ENCODE measurements at regions not wholly inside any gene's neighbourhood (a gene's known extent, or its start where the extent isn't known, plus 50 kb on each side); places are given as distances from the start of the nearest gene placed in this dataset.
"Not testable (repeated sequence)": the region's sequence is repeated elsewhere in the genome, so short reads cannot be mapped to it uniquely, and the experiment has no call there.

GRCh38 chr15:95075792-95076677 is 844.7 kb downstream of the MCTP2 start:
- Mint-ChIP-seq H3K27me3 (no peaks in the 10 kb centered on the region), H3K4me3 (no peak overlapping the region), H3K36me3 (no peaks in the 10 kb centered on the region), H3K4me1 (no peaks in the 10 kb centered on the region), H3K9me3 (no peaks in the 10 kb centered on the region), H3K27ac (no peak overlapping the region)
- DNase-seq (no peak), ATAC-seq (ENCODE audit: low read depth) (no peak)
- POLR2A ChIA-PET, result no interaction called here

GRCh38 chr15:95076678-95076990 is 845.3 kb downstream of the MCTP2 start:
- DNase-seq (no peak), ATAC-seq (ENCODE audit: low read depth) (no peak)
- no peak overlapping the region for H3K4me3 Mint-ChIP-seq
- H3K36me3 Mint-ChIP-seq, result no peaks in the 10 kb centered on the region
- POLR2A ChIA-PET, result no interaction called here
- H3K4me1 Mint-ChIP-seq, result no peaks in the 10 kb centered on the region
- no peak overlapping the region for H3K27ac Mint-ChIP-seq
- no peaks in the 10 kb centered on the region for H3K9me3 Mint-ChIP-seq
- H3K27me3 Mint-ChIP-seq, result no peaks in the 10 kb centered on the region

GRCh38 chr15:95078003-95078402 is 846.6 kb downstream of the MCTP2 start:
- Mint-ChIP-seq H3K4me1 (no peaks in the 10 kb centered on the region), H3K36me3 (no peaks in the 10 kb centered on the region), H3K27me3 (no peaks in the 10 kb centered on the region), H3K4me3 (no peak overlapping the region), H3K27ac (no peak overlapping the region), H3K9me3 (no peaks in the 10 kb centered on the region)
- POLR2A ChIA-PET, result no interaction called here
- no peak for DNase-seq
- ATAC-seq (ENCODE audit: low read depth), result no peak

- POLR2A ChIA-PET; H3K9me3 Mint-ChIP-seq; ATAC-seq (ENCODE audit: low read depth); H3K4me1 Mint-ChIP-seq; H3K27ac Mint-ChIP-seq; DNase-seq; H3K27me3 Mint-ChIP-seq; H3K4me3 Mint-ChIP-seq; H3K36me3 Mint-ChIP-seq: not testable (repeated sequence)
These were observed 848.9 kb downstream of the MCTP2 start for GRCh38 chr15:95080228-95080627.

GRCh38 chr15:95085056-95085455 is 853.7 kb downstream of the MCTP2 start:
- DNase-seq (no peak), ATAC-seq (ENCODE audit: low read depth) (no peak)
- H3K4me1 Mint-ChIP-seq, result no peaks in the 10 kb centered on the region
- H3K27me3 Mint-ChIP-seq, result peaks cover 2% of the 10 kb centered on the region
- no peak overlapping the region for H3K4me3 Mint-ChIP-seq
- POLR2A ChIA-PET, result no interaction called here
- no peak overlapping the region for H3K27ac Mint-ChIP-seq
- H3K36me3 Mint-ChIP-seq, result no peaks in the 10 kb centered on the region
- no peaks in the 10 kb centered on the region for H3K9me3 Mint-ChIP-seq

GRCh38 chr15:95086531-95087252 is 855.3 kb downstream of the MCTP2 start:
- Mint-ChIP-seq H3K9me3 (no peaks in the 10 kb centered on the region), H3K4me3 (no peak overlapping the region), H3K4me1 (no peaks in the 10 kb centered on the region), H3K27ac (no peak overlapping the region), H3K27me3 (peaks cover 2% of the 10 kb centered on the region), H3K36me3 (no peaks in the 10 kb centered on the region)
- ATAC-seq (ENCODE audit: low read depth) (no peak), DNase-seq (no peak)
- POLR2A ChIA-PET, result no interaction called here

- POLR2A ChIA-PET, result no interaction called here
- Mint-ChIP-seq H3K4me1 (no peaks in the 10 kb centered on the region), H3K27ac (no peak overlapping the region), H3K4me3 (no peak overlapping the region), H3K27me3 (peaks cover 2% of the 10 kb centered on the region), H3K9me3 (no peaks in the 10 kb centered on the region), H3K36me3 (no peaks in the 10 kb centered on the region)
- no peak for DNase-seq
- ATAC-seq (ENCODE audit: low read depth), result no peak
These were observed 855.9 kb downstream of the MCTP2 start for GRCh38 chr15:95087253-95087609.

- Mint-ChIP-seq H3K4me3 (no peak overlapping the region), H3K27me3 (peaks cover 2% of the 10 kb centered on the region), H3K4me1 (no peaks in the 10 kb centered on the region), H3K27ac (no peak overlapping the region), H3K36me3 (no peaks in the 10 kb centered on the region), H3K9me3 (no peaks in the 10 kb centered on the region)
- POLR2A ChIA-PET, result no interaction called here
- ATAC-seq (ENCODE audit: low read depth) (no peak), DNase-seq (no peak)
These were observed 860.1 kb downstream of the MCTP2 start for GRCh38 chr15:95091444-95091843.

GRCh38 chr15:95095250-95095649 is 863.9 kb downstream of the MCTP2 start:
- ATAC-seq (ENCODE audit: low read depth) (no peak), DNase-seq (no peak)
- H3K27me3 Mint-ChIP-seq, result no peaks in the 10 kb centered on the region
- no peaks in the 10 kb centered on the region for H3K4me1 Mint-ChIP-seq
- POLR2A ChIA-PET, result no interaction called here
- no peaks in the 10 kb centered on the region for H3K36me3 Mint-ChIP-seq
- H3K9me3 Mint-ChIP-seq, result no peaks in the 10 kb centered on the region
- no peak overlapping the region for H3K27ac Mint-ChIP-seq
- no peak overlapping the region for H3K4me3 Mint-ChIP-seq

GRCh38 chr15:95096651-95097050 is 865.3 kb downstream of the MCTP2 start:
- Mint-ChIP-seq H3K27me3 (no peaks in the 10 kb centered on the region), H3K4me3 (no peak overlapping the region), H3K9me3 (no peaks in the 10 kb centered on the region), H3K36me3 (no peaks in the 10 kb centered on the region), H3K27ac (no peak overlapping the region), H3K4me1 (no peaks in the 10 kb centered on the region)
- no peak for DNase-seq
- POLR2A ChIA-PET, result no interaction called here
- ATAC-seq (ENCODE audit: low read depth), result no peak

GRCh38 chr15:95097361-95097760 is 866.0 kb downstream of the MCTP2 start:
- DNase-seq, result no peak
- Mint-ChIP-seq H3K36me3 (no peaks in the 10 kb centered on the region), H3K9me3 (peaks cover under 1% of the 10 kb centered on the region), H3K4me3 (no peak overlapping the region), H3K4me1 (no peaks in the 10 kb centered on the region), H3K27me3 (no peaks in the 10 kb centered on the region), H3K27ac (no peak overlapping the region)
- no peak for ATAC-seq (ENCODE audit: low read depth)
- POLR2A ChIA-PET, result no interaction called here

- POLR2A ChIA-PET, result no interaction called here
- Mint-ChIP-seq H3K4me1 (no peaks in the 10 kb centered on the region), H3K27ac (no peak overlapping the region), H3K9me3 (peaks cover 3% of the 10 kb centered on the region), H3K27me3 (no peaks in the 10 kb centered on the region), H3K4me3 (no peak overlapping the region), H3K36me3 (no peaks in the 10 kb centered on the region)
- ATAC-seq (ENCODE audit: low read depth) (no peak), DNase-seq (no peak)
These were observed 873.9 kb downstream of the MCTP2 start for GRCh38 chr15:95105229-95105628.

GRCh38 chr15:95106801-95107200 is 875.4 kb downstream of the MCTP2 start:
- H3K27me3 Mint-ChIP-seq, result no peaks in the 10 kb centered on the region

GRCh38 chr15:95108673-95109072 is 877.3 kb downstream of the MCTP2 start:
- Mint-ChIP-seq H3K36me3 (no peaks in the 10 kb centered on the region), H3K4me1 (no peaks in the 10 kb centered on the region), H3K9me3 (peaks cover 2% of the 10 kb centered on the region), H3K27me3 (no peaks in the 10 kb centered on the region), H3K4me3 (no peak overlapping the region), H3K27ac (no peak overlapping the region)
- ATAC-seq (ENCODE audit: low read depth), result no peak
- POLR2A ChIA-PET, result no interaction called here
- no peak for DNase-seq

More at GRCh38 chr15:95106801-95107200, 875.4 kb downstream of the MCTP2 start:
- Mint-ChIP-seq H3K27ac (no peak overlapping the region), H3K4me1 (no peaks in the 10 kb centered on the region), H3K4me3 (no peak overlapping the region), H3K36me3 (no peaks in the 10 kb centered on the region), H3K9me3 (peaks cover 3% of the 10 kb centered on the region)
- POLR2A ChIA-PET, result no interaction called here
- DNase-seq (no peak), ATAC-seq (ENCODE audit: low read depth) (no peak)
